Stimulated activated naive CD4-positive, alpha-beta T cell treated with Interleukin-2 at 50 U/mL for 16 hours (primary cell): ENCODE measurements at regions not wholly inside any gene's neighbourhood (a gene's known extent, or its start where the extent isn't known, plus 50 kb on each side); places are given as distances from the start of the nearest gene placed in this dataset.
"Not testable (repeated sequence)": the region's sequence is repeated elsewhere in the genome, so short reads cannot be mapped to it uniquely, and the experiment has no call there.

Experiments
- DNase-seq: peaks from one replicate; lab custom pipeline; 2025; lab: John Stamatoyannopoulos, UW

- not testable (repeated sequence) for DNase-seq
Measured at GRCh38 chr14:106770158-106770672, 1243.8 kb downstream of the TMEM121 start.

- peak; percentile 66 for DNase-seq
Measured at GRCh38 chr14:106774889-106775480, 1248.6 kb downstream of the TMEM121 start.

- no peak for DNase-seq
Measured at GRCh38 chr14:106776395-106776983, 1250.1 kb downstream of the TMEM121 start.

GRCh38 chr14:106778986-106779385 is 1252.6 kb downstream of the TMEM121 start:
- DNase-seq: no peak

GRCh38 chr14:106786697-106787096 is 1260.3 kb downstream of the TMEM121 start:
- no peak for DNase-seq

GRCh38 chr14:106787626-106788025 is 1261.2 kb downstream of the TMEM121 start:
- no peak for DNase-seq

- no peak for DNase-seq
Measured at GRCh38 chr14:106788534-106788933, 1262.2 kb downstream of the TMEM121 start.

GRCh38 chr14:106789318-106789717 is 1262.9 kb downstream of the TMEM121 start:
- DNase-seq: no peak

- DNase-seq: peak; percentile 66
Measured at GRCh38 chr14:106790189-106791036, 1264.0 kb downstream of the TMEM121 start.

- no peak for DNase-seq
Measured at GRCh38 chr14:106792543-106792942, 1266.2 kb downstream of the TMEM121 start.

- DNase-seq: not testable (repeated sequence)
Measured at GRCh38 chr14:106798166-106798565, 1271.8 kb downstream of the TMEM121 start.

- no peak for DNase-seq
Measured at GRCh38 chr14:106802413-106803364, 1276.3 kb downstream of the TMEM121 start.

- DNase-seq: no peak
Measured at GRCh38 chr14:106803379-106803778, 1277.0 kb downstream of the TMEM121 start.

GRCh38 chr14:106807493-106807892 is 1281.1 kb downstream of the TMEM121 start:
- no peak for DNase-seq

GRCh38 chr14:106808458-106808857 is 1282.1 kb downstream of the TMEM121 start:
- no peak for DNase-seq

GRCh38 chr14:106808907-106809306 is 1282.5 kb downstream of the TMEM121 start:
- no peak for DNase-seq

- no peak for DNase-seq
Measured at GRCh38 chr14:106809615-106810014, 1283.2 kb downstream of the TMEM121 start.

GRCh38 chr14:106810168-106810567 is 1283.8 kb downstream of the TMEM121 start:
- not testable (repeated sequence) for DNase-seq

GRCh38 chr14:106811162-106811561 is 1284.8 kb downstream of the TMEM121 start:
- no peak for DNase-seq

GRCh38 chr14:106812788-106813476 is 1286.5 kb downstream of the TMEM121 start:
- DNase-seq: no peak

- no peak for DNase-seq
Measured at GRCh38 chr14:106813477-106813823, 1287.1 kb downstream of the TMEM121 start.
